ENCODE measurements at regions not wholly inside any gene's neighbourhood (a gene's known extent, or its start where the extent isn't known, plus 50 kb on each side); places are given as distances from the start of the nearest gene placed in this dataset.
A peak's percentile ranks its signal among the peaks of the same experiment; 100 is the strongest.

DNA sequence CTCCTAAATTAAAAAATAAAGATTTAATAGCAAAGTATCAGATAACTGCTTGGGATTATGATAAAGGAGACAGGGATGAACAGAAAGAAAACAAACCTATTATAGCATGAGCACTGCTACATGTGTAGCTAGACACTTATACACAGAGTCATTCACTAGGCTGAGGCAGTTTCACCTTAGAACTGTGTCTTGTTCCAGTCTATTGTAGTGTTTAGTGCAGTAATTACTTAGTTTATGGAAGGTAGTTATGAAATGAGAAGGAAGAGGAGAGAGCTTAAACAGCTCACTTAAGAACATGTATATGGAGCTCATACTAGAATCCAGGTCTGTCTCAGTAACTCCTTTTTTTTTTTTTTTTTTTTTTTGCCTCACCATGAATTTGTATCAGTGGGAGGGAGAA is 441.4 kb downstream of the PDCD6IP start:
- TF ChIP-seq, protein P1, sequence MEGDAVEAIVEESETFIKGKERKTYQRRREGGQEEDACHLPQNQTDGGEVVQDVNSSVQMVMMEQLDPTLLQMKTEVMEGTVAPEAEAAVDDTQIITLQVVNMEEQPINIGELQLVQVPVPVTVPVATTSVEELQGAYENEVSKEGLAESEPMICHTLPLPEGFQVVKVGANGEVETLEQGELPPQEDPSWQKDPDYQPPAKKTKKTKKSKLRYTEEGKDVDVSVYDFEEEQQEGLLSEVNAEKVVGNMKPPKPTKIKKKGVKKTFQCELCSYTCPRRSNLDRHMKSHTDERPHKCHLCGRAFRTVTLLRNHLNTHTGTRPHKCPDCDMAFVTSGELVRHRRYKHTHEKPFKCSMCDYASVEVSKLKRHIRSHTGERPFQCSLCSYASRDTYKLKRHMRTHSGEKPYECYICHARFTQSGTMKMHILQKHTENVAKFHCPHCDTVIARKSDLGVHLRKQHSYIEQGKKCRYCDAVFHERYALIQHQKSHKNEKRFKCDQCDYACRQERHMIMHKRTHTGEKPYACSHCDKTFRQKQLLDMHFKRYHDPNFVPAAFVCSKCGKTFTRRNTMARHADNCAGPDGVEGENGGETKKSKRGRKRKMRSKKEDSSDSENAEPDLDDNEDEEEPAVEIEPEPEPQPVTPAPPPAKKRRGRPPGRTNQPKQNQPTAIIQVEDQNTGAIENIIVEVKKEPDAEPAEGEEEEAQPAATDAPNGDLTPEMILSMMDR (IDR thresholded peaks at IDR 0.05; ENCODE audit: insufficient read depth, low read depth, low read length, missing control alignments) = no peak
- H3K4me3 ChIP-seq (ENCODE audit: low read depth, low read length) = no peak overlapping the region
- DNase-seq (ENCODE audit: low read depth) = no peak

DNA sequence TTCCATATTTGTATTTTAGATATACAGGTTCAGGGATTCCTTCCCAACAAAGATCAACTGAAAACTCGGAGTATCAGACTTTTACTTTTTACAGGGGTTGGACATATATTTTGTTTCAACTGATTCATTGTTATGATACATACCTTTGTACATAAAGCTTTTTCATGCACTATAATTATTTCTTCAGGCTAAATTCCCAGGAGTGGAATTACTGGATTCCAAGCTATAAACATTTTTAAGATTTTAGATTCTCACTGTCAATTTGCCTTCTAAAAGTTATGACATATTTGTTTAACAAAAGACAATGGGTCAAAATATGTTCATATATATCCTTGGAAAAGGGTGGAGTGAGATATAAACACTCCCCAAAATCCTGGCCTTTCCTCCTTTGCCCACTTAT is 449.0 kb downstream of the PDCD6IP start:
- TF ChIP-seq, protein P1 (IDR thresholded peaks at IDR 0.05; ENCODE audit: insufficient read depth, low read depth, low read length, missing control alignments) = no peak

DNA sequence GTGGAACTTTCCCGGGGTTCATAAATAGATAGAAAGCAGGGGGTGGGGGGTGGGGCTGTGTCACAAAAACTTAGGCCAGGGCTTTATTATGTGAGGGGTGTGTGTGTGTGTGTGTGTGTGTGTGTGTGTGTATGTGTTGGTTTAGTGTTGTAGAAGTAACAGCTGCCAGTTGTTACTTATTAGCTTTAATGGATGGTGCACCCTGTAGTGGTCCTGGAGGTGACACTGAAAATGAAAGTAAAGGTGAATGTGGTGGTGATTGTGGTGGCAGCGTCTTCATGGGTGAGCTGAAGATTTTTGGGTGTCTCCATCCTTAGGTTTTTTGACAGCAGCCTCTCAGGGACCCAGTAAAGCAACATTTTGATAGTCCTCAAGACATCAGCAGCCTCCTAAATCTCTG is 449.9 kb downstream of the PDCD6IP start:
- TF ChIP-seq, protein P1 (IDR thresholded peaks at IDR 0.05; ENCODE audit: insufficient read depth, low read depth, low read length, missing control alignments) = no peak

More for the DNA sequence above, 449.0 kb downstream of the PDCD6IP start:
- no peak for DNase-seq (ENCODE audit: low read depth)
- H3K4me3 ChIP-seq (ENCODE audit: low read depth, low read length) = no peak overlapping the region

DNA sequence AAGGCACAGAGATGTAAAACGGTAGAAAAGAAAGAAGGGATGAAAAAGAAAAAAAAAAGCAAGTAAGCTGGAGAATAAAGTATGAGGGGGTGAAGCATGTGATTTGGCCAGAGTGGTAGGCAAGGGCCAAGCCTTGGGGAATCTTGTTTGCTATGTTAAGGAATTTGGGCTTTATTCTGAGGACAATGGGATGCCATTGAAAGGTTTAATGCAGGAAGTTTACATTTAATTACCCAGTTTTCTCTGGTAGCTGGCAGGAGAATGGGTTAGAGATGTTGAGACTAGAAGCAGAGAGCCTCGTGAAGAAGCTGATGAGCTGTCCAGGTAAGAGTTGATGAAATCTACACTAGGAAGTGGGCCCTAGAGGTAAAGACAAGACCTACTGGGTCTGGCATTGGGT is 455.9 kb downstream of the PDCD6IP start:
- TF ChIP-seq, protein P1 (IDR thresholded peaks at IDR 0.05; ENCODE audit: insufficient read depth, low read depth, low read length, missing control alignments) = no peak
- no peak for DNase-seq (ENCODE audit: low read depth)

More for the DNA sequence above, 449.9 kb downstream of the PDCD6IP start:
- DNase-seq (ENCODE audit: low read depth) = peak; percentile 67
- H3K4me3 ChIP-seq (ENCODE audit: low read depth, low read length) = no peak overlapping the region

DNA sequence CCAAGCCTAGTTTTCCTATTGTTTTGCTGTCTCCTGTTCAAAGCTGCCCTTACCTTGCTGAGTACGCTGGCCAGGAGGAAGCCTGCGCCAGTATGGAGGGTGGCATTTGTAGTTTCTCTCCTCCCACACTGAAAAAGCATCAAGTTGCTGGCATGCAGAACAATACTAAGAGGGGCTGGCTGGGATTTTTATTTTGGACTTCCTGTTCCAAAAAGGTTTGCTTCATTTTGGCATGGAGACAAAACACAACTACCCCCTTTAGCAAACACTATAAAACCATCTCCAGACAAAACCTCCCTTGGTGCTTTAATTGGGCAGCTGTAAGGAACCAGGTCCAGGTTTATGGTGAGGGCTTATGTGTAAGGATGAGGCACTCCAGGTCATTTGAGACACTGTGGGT is 457.6 kb downstream of the PDCD6IP start:
- TF ChIP-seq, protein P1 (IDR thresholded peaks at IDR 0.05; ENCODE audit: insufficient read depth, low read depth, low read length, missing control alignments) = no peak
- no peak for DNase-seq (ENCODE audit: low read depth)

More for the DNA sequence above, 455.9 kb downstream of the PDCD6IP start:
- no peak overlapping the region for H3K4me3 ChIP-seq (ENCODE audit: low read depth, low read length)

DNA sequence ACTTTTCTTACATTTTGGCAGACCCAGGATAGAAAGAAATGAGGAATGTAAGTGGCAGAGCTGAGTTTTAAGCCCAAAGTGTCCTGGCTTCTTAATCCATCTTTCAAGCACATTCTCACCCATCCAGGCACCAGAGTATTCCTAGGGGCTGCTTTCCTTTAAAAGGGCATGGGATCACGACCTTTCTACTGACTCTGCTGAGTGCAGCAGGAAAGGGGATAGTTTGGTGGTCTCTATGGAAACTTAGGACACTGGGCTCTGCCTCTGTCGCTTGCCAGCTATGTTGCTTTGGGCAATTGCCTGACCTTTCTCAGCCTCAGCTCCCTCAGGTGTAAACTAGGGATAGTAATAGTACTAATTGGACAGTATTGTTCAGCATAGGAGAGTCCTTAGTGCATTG is 458.4 kb downstream of the PDCD6IP start:
- TF ChIP-seq, protein P1 (IDR thresholded peaks at IDR 0.05; ENCODE audit: insufficient read depth, low read depth, low read length, missing control alignments) = no peak
- no peak for DNase-seq (ENCODE audit: low read depth)
- no peak overlapping the region for H3K4me3 ChIP-seq (ENCODE audit: low read depth, low read length)

More for the DNA sequence above, 457.6 kb downstream of the PDCD6IP start:
- no peak overlapping the region for H3K4me3 ChIP-seq (ENCODE audit: low read depth, low read length)

DNA sequence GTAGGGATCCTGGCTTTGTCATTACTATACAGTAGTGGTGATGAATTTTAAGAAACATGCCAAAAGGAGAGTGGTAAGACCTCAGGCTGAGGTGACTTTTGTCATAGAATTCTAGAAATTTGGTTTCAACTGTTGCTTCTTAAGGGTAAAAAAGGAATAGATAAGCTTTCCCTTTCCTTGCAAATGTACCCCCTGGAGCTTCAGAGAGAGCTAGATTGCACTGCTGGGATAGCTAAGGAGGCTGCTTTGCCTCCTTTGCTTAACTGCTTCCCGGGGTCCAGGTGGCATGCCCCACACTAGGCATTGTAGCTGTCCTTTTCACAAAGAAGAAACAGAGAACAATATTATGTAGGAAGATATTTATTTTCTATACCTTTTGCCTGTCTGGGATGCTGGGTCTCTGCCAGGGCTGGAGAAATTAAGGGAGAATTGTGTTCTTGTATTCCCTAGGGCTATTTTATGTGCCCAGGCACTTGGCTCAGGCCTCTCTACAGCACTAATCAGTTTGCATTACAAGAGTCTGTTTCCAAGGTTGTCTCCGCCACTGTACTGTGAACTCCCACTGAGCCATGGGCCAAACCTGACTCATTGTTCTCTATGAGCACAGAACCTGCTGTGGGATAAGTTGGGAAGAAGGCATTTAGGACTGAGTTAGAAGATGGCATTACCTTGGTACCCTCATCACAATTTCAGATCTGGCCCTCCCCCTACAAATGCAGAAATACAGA is 460.0 kb downstream of the PDCD6IP start:
- H3K4me3 ChIP-seq (ENCODE audit: low read depth, low read length) = no peak overlapping the region
- TF ChIP-seq, protein P1 (IDR thresholded peaks at IDR 0.05; ENCODE audit: insufficient read depth, low read depth, low read length, missing control alignments) = no peak
- DNase-seq (ENCODE audit: low read depth) = no peak
